AG09309 (cell line): ENCODE measurements at regions not wholly inside any gene's neighbourhood (a gene's known extent, or its start where the extent isn't known, plus 50 kb on each side); places are given as distances from the start of the nearest gene placed in this dataset.
"Not testable (repeated sequence)": the region's sequence is repeated elsewhere in the genome, so short reads cannot be mapped to it uniquely, and the experiment has no call there.

ENCODE experiments used
- DNase-seq: peaks from one replicate; pipeline ENCODE4 v3.0.0-alpha.2; 2010; ENCODE audit warnings: low read depth
- H3K4me3 ChIP-seq: 2 replicates; pipeline ENCODE4 v1.5.1; 2011; ENCODE audit warnings: mild to moderate bottlenecking, low read depth, low read length, moderate library complexity; ENCODE audit not compliant: control insufficient read depth
- CTCF ChIP-seq: IDR thresholded peaks from 2 replicates; pipeline ENCODE4 v1.5.1; 2011; ENCODE audit warnings: mild to moderate bottlenecking, low read depth, low read length, inconsistent platforms; ENCODE audit not compliant: insufficient read depth, control insufficient read depth; ENCODE audit errors: missing control alignments

GRCh38 chr10:26367771-26368170 is 70.4 kb upstream of the APBB1IP start:
- no peak overlapping the region for H3K4me3 ChIP-seq
- peak; percentile 4 for DNase-seq

GRCh38 chr10:26368463-26368862 is 69.7 kb upstream of the APBB1IP start:
- TF ChIP-seq CTCF, result no peak
- no peak for DNase-seq
- no peak overlapping the region for H3K4me3 ChIP-seq

More at GRCh38 chr10:26367771-26368170, 70.4 kb upstream of the APBB1IP start:
- TF ChIP-seq CTCF, result no peak

- no peak for TF ChIP-seq CTCF
- no peak for DNase-seq
- H3K4me3 ChIP-seq, result no peak overlapping the region
Measured at GRCh38 chr10:26372513-26373354, 65.4 kb upstream of the APBB1IP start.

- TF ChIP-seq CTCF, result no peak
- DNase-seq, result no peak
Measured at GRCh38 chr10:26374426-26374825, 63.7 kb upstream of the APBB1IP start.

GRCh38 chr10:26377224-26377810 is 60.8 kb upstream of the APBB1IP start:
- H3K4me3 ChIP-seq, DNase-seq: not testable (repeated sequence)

More at GRCh38 chr10:26374426-26374825, 63.7 kb upstream of the APBB1IP start:
- no peak overlapping the region for H3K4me3 ChIP-seq

GRCh38 chr10:26378861-26379294 is 59.3 kb upstream of the APBB1IP start:
- DNase-seq, result peak; percentile 14

More at GRCh38 chr10:26378861-26379294, 59.3 kb upstream of the APBB1IP start:
- H3K4me3 ChIP-seq, result no peak overlapping the region
- no peak for TF ChIP-seq CTCF
